SU-DHL-6 (cell line): ENCODE measurements at regions not wholly inside any gene's neighbourhood (a gene's known extent, or its start where the extent isn't known, plus 50 kb on each side); places are given as distances from the start of the nearest gene placed in this dataset.

Experiments
- H2AFZ ChIP-seq: fragments of 200-600 bp; sonication (generic); 2 replicates; pipeline ENCODE4 v1.6.1; 2014; ENCODE audit warnings: low read depth, mild to moderate bottlenecking, moderate library complexity, mixed read lengths, antibody characterized with exemption, low read length; ENCODE audit not compliant: severe bottlenecking
- H3F3A ChIP-seq: fragments of 200-600 bp; shearing (Covaris generic); 2 replicates; pipeline ENCODE4 v1.6.0; 2016; ENCODE audit warnings: antibody characterized with exemption, mild to moderate bottlenecking; ENCODE audit not compliant: insufficient read depth
- H3K27ac ChIP-seq: fragments of 200-600 bp; sonication (generic); 2 replicates; pipeline ENCODE4 v1.5.1; 2016; ENCODE audit warnings: low read depth, mild to moderate bottlenecking, low read length, moderate library complexity, mixed read lengths
- H3K27me3 ChIP-seq: fragments of 200-600 bp; sonication (generic), shearing (Covaris generic); 2 replicates; pipeline ENCODE4 v1.6.0; 2014; ENCODE audit warnings: mild to moderate bottlenecking, low read length
- H3K36me3 ChIP-seq: fragments of 200-600 bp; sonication (generic); 2 replicates; pipeline ENCODE4 v1.6.1; 2014; ENCODE audit warnings: mild to moderate bottlenecking, low read length, mixed read lengths
- H3K4me2 ChIP-seq: fragments of 300-600, 200-600 bp; shearing (Covaris generic), sonication (generic); 2 replicates; pipeline ENCODE4 v1.6.0; 2014; ENCODE audit warnings: low read length, low read depth, mild to moderate bottlenecking; ENCODE audit not compliant: poor library complexity, severe bottlenecking
- H3K4me3 ChIP-seq: fragments of 200-600 bp; sonication (generic); 2 replicates; pipeline ENCODE4 v1.5.1; 2014; ENCODE audit warnings: antibody characterized with exemption, low read length, mild to moderate bottlenecking, mixed read lengths; ENCODE audit not compliant: insufficient read depth, poor library complexity, severe bottlenecking
- H3K79me2 ChIP-seq: fragments of 200-600 bp; sonication (generic); 2 replicates; pipeline ENCODE4 v1.6.1; 2014; ENCODE audit warnings: mild to moderate bottlenecking, low read length, moderate library complexity; ENCODE audit not compliant: insufficient read depth
- H3K9ac ChIP-seq: fragments of 200-600 bp; sonication (generic); 2 replicates; pipeline ENCODE4 v1.7.0; 2014; ENCODE audit warnings: mild to moderate bottlenecking, low read length
- H3K9me2 ChIP-seq: fragments of 200-600 bp; sonication (generic); replicated peaks from 2 replicates; pipeline ENCODE4 v1.6.1; 2014; ENCODE audit warnings: low read length; ENCODE audit not compliant: insufficient read depth
- H3K9me3 ChIP-seq: fragments of 200-600 bp; sonication (generic); 2 replicates; pipeline ENCODE4 v1.6.1; 2014; ENCODE audit warnings: low read length, mixed read lengths; ENCODE audit not compliant: insufficient read depth
- H4K20me1 ChIP-seq: fragments of 200-600 bp; sonication (generic); 2 replicates; pipeline ENCODE4 v1.6.1; 2014; ENCODE audit warnings: low read depth, mild to moderate bottlenecking, antibody characterized with exemption, low read length, moderate library complexity, mixed read lengths
- EZH2phosphoT487 ChIP-seq: fragments of 200-600 bp; sonication (generic), shearing (Covaris generic); conservative IDR thresholded peaks from 2 replicates; pipeline ENCODE4 v1.6.1; 2018; ENCODE audit warnings: mild to moderate bottlenecking, antibody characterized with exemption, low read length, moderate library complexity, mixed read lengths
- TF ChIP-seq, protein P1 (sequence below): fragments of 200-600 bp; sonication (generic); IDR thresholded peaks from one replicate; pipeline ENCODE4 v1.5.1; 2017; ENCODE audit warnings: antibody characterized with exemption, mild to moderate bottlenecking, low read length, moderate library complexity; ENCODE audit not compliant: insufficient read depth, poor library complexity, severe bottlenecking

DNA sequence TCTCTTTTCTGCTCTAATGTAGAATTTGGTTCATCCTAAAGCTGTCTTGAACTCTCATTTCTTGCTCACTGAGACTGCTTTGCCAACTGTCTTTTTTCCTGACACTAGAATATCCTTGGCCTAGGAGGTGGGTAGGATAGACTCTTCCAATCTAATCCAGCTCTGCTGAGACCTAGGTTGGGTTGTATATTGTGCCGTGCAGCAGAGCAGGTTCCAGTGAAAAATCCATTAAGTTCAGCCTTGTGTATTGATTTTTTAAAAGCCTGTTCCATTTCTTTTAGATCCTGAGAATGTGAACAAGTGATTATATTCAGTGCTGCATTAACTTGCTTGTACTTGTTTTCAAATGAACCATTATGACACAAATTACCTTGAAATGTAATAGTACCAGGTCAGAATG lies 539.6 kb downstream of the LRRC70 start:
- no peak overlapping the region for H2AFZ ChIP-seq
- H3K79me2 ChIP-seq, result no peaks in the 10 kb centered on the region
- no peaks in the 10 kb centered on the region for H3K9me2 ChIP-seq
- no peak overlapping the region for H3K27ac ChIP-seq
- no peaks in the 10 kb centered on the region for H3F3A ChIP-seq
- no peaks in the 10 kb centered on the region for H3K27me3 ChIP-seq
- H3K36me3 ChIP-seq, result no peaks in the 10 kb centered on the region
- H3K9ac ChIP-seq, result no peak overlapping the region
- H3K4me2 ChIP-seq, result no peak overlapping the region
- H3K4me3 ChIP-seq, result no peak overlapping the region
- TF ChIP-seq, protein P1, sequence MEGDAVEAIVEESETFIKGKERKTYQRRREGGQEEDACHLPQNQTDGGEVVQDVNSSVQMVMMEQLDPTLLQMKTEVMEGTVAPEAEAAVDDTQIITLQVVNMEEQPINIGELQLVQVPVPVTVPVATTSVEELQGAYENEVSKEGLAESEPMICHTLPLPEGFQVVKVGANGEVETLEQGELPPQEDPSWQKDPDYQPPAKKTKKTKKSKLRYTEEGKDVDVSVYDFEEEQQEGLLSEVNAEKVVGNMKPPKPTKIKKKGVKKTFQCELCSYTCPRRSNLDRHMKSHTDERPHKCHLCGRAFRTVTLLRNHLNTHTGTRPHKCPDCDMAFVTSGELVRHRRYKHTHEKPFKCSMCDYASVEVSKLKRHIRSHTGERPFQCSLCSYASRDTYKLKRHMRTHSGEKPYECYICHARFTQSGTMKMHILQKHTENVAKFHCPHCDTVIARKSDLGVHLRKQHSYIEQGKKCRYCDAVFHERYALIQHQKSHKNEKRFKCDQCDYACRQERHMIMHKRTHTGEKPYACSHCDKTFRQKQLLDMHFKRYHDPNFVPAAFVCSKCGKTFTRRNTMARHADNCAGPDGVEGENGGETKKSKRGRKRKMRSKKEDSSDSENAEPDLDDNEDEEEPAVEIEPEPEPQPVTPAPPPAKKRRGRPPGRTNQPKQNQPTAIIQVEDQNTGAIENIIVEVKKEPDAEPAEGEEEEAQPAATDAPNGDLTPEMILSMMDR, result no peak
- TF ChIP-seq EZH2phosphoT487, result no peak
- no peaks in the 10 kb centered on the region for H3K9me3 ChIP-seq
- no peaks in the 10 kb centered on the region for H4K20me1 ChIP-seq

DNA sequence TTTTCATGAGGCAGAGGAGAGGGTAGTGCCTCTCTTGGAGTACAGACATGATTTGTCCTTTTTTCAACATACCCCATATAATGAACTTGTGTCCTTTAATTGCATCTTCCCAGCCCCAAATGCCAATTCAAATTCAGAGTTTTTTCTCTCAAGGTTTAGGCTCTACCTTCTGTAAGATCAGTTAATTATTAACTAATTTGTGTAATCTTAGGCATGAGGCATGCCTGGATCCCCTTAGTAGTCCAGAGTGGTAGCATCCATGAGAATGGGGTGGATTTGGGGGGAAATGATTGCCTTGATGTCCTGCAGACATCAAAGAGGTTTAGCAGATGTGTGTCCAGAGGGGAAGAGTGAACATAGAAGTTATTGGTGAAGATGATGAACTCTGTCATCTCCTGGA lies 533.3 kb downstream of the LRRC70 start:
- Histone ChIP-seq H3K36me3 (no peaks in the 10 kb centered on the region), H3K9ac (no peak overlapping the region), H3K27me3 (no peaks in the 10 kb centered on the region), H3K27ac (no peak overlapping the region), H3K9me2 (no peaks in the 10 kb centered on the region), H3K9me3 (no peaks in the 10 kb centered on the region), H3K4me2 (no peak overlapping the region), H4K20me1 (no peaks in the 10 kb centered on the region), H2AFZ (no peak overlapping the region), H3K79me2 (no peaks in the 10 kb centered on the region), H3F3A (no peaks in the 10 kb centered on the region), H3K4me3 (no peak overlapping the region)
- no peak for TF ChIP-seq EZH2phosphoT487
- TF ChIP-seq, protein P1, result no peak

DNA sequence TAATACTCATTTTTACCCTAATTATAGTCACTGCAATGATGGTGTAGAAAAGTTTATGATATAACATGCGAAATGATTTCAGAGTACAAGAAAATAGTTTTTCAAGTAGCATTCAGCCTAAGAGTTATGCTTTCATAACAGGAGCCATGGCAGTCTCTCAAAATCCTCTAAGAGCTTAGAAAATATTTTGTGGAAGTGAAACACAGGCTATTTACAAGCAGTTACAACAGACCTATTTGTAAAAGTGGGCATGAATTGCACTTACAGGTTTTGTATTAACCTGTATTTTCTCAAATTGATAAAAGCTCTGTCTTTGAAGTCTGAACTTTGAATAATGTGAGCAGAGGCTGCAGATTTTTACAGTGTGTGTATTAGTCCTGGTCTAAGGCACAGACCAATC lies 523.3 kb downstream of the LRRC70 start:
- Histone ChIP-seq H3F3A (no peaks in the 10 kb centered on the region), H3K4me3 (no peak overlapping the region), H3K79me2 (no peaks in the 10 kb centered on the region), H3K27me3 (no peaks in the 10 kb centered on the region), H3K9ac (no peak overlapping the region), H3K9me3 (no peaks in the 10 kb centered on the region), H3K36me3 (no peaks in the 10 kb centered on the region), H3K27ac (no peak overlapping the region), H4K20me1 (no peaks in the 10 kb centered on the region), H2AFZ (no peak overlapping the region), H3K4me2 (no peak overlapping the region), H3K9me2 (no peaks in the 10 kb centered on the region)
- no peak for TF ChIP-seq EZH2phosphoT487
- TF ChIP-seq, protein P1, result no peak

DNA sequence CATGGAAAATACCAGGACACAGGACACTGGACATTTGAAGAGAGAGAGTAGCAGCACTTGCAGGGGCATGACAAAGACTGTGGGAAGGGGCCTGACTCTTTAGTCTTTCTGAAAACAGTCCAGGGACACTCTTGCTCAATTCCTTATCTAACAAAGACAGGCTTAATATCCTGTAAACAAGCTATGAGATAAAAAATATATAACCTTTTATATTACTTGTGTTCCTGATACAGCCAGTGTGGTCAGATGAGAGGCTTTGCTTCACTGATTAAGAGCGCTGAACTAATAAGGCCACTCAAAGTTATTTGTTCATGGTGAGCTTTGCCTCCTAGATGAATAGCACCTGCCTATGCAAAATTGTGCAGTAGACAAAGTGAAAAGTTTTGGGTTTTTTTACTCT lies 518.7 kb downstream of the LRRC70 start:
- Histone ChIP-seq H2AFZ (no peak overlapping the region), H3K36me3 (no peaks in the 10 kb centered on the region), H3K27me3 (no peaks in the 10 kb centered on the region), H3K4me2 (no peak overlapping the region), H4K20me1 (no peaks in the 10 kb centered on the region), H3K27ac (no peak overlapping the region), H3K9me2 (no peaks in the 10 kb centered on the region), H3K4me3 (no peak overlapping the region), H3K79me2 (no peaks in the 10 kb centered on the region), H3K9me3 (no peaks in the 10 kb centered on the region), H3F3A (no peaks in the 10 kb centered on the region), H3K9ac (no peak overlapping the region)
- TF ChIP-seq, protein P1, result no peak
- TF ChIP-seq EZH2phosphoT487, result no peak
